HUES6 (cell line): ENCODE measurements at regions not wholly inside any gene's neighbourhood (a gene's known extent, or its start where the extent isn't known, plus 50 kb on each side); places are given as distances from the start of the nearest gene placed in this dataset.
"Not testable (repeated sequence)": the region's sequence is repeated elsewhere in the genome, so short reads cannot be mapped to it uniquely, and the experiment has no call there.

ENCODE experiments used
- H3K27ac ChIP-seq: 2 replicates; pipeline ENCODE4 v1.7.0; 2013; ENCODE audit warnings: low read depth, mild to moderate bottlenecking, low read length, inconsistent platforms
- H3K27me3 ChIP-seq: 2 replicates; pipeline ENCODE4 v1.6.1; 2013; ENCODE audit warnings: low read length; ENCODE audit not compliant: control insufficient read depth, insufficient read depth
- H3K36me3 ChIP-seq: 2 replicates; pipeline ENCODE4 v1.6.1; 2013; ENCODE audit warnings: low read length; ENCODE audit not compliant: control insufficient read depth, insufficient read depth
- H3K4me1 ChIP-seq: 2 replicates; pipeline ENCODE4 v1.6.1; 2013; ENCODE audit warnings: low read length; ENCODE audit not compliant: control insufficient read depth, insufficient read depth
- H3K4me3 ChIP-seq: 2 replicates; pipeline ENCODE4 v1.5.1; 2013; ENCODE audit warnings: low read depth, low read length
- H3K9ac ChIP-seq: one replicate; pipeline ENCODE4 v1.6.1; 2013; ENCODE audit warnings: mild to moderate bottlenecking, low read length
- H3K9me3 ChIP-seq: 2 replicates; pipeline ENCODE4 v1.6.1; 2013; ENCODE audit warnings: low read depth, low read length; ENCODE audit not compliant: control insufficient read depth, insufficient read depth

GRCh38 chr6:84877515-84878210, 113.3 kb upstream of the TBX18 start:
- H3K9me3 ChIP-seq: no peaks in the 10 kb centered on the region
- no peaks in the 10 kb centered on the region for H3K36me3 ChIP-seq
- no peak overlapping the region for H3K27ac ChIP-seq
- no peaks in the 10 kb centered on the region for H3K4me1 ChIP-seq
- no peak overlapping the region for H3K4me3 ChIP-seq
- no peak overlapping the region for H3K9ac ChIP-seq
- no peaks in the 10 kb centered on the region for H3K27me3 ChIP-seq

- Histone ChIP-seq H3K27ac (no peak overlapping the region), H3K4me1 (no peaks in the 10 kb centered on the region), H3K4me3 (no peak overlapping the region), H3K27me3 (no peaks in the 10 kb centered on the region), H3K9ac (no peak overlapping the region), H3K9me3 (no peaks in the 10 kb centered on the region), H3K36me3 (no peaks in the 10 kb centered on the region)
Observed at GRCh38 chr6:84876723-84877514, 112.5 kb upstream of the TBX18 start.

GRCh38 chr6:84872996-84873723, 108.8 kb upstream of the TBX18 start:
- Histone ChIP-seq H3K4me3 (no peak overlapping the region), H3K27ac (no peak overlapping the region), H3K27me3 (no peaks in the 10 kb centered on the region), H3K9me3 (no peaks in the 10 kb centered on the region), H3K4me1 (no peaks in the 10 kb centered on the region), H3K36me3 (no peaks in the 10 kb centered on the region), H3K9ac (no peak overlapping the region)

- Histone ChIP-seq H3K9me3 (no peaks in the 10 kb centered on the region), H3K4me3 (no peak overlapping the region), H3K27ac (no peak overlapping the region), H3K9ac (no peak overlapping the region), H3K4me1 (no peaks in the 10 kb centered on the region), H3K27me3 (no peaks in the 10 kb centered on the region), H3K36me3 (no peaks in the 10 kb centered on the region)
Observed at GRCh38 chr6:84871925-84872324, 107.5 kb upstream of the TBX18 start.

GRCh38 chr6:84870672-84871071, 106.3 kb upstream of the TBX18 start:
- Histone ChIP-seq H3K27me3 (no peaks in the 10 kb centered on the region), H3K9me3 (no peaks in the 10 kb centered on the region), H3K4me3 (no peak overlapping the region), H3K9ac (no peak overlapping the region), H3K27ac (no peak overlapping the region), H3K36me3 (no peaks in the 10 kb centered on the region), H3K4me1 (no peaks in the 10 kb centered on the region)

GRCh38 chr6:84868149-84868548, 103.8 kb upstream of the TBX18 start:
- Histone ChIP-seq H3K9ac (no peak overlapping the region), H3K27me3 (no peaks in the 10 kb centered on the region), H3K9me3 (no peaks in the 10 kb centered on the region), H3K4me1 (no peaks in the 10 kb centered on the region), H3K27ac (no peak overlapping the region), H3K36me3 (no peaks in the 10 kb centered on the region), H3K4me3 (no peak overlapping the region)

GRCh38 chr6:84867521-84867920, 103.1 kb upstream of the TBX18 start:
- Histone ChIP-seq H3K9ac (no peak overlapping the region), H3K9me3 (no peaks in the 10 kb centered on the region), H3K4me1 (no peaks in the 10 kb centered on the region), H3K36me3 (no peaks in the 10 kb centered on the region), H3K27me3 (no peaks in the 10 kb centered on the region), H3K27ac (no peak overlapping the region), H3K4me3 (no peak overlapping the region)

GRCh38 chr6:84866715-84867114, 102.3 kb upstream of the TBX18 start:
- H3K9ac ChIP-seq: no peak overlapping the region
- no peaks in the 10 kb centered on the region for H3K4me1 ChIP-seq
- H3K27ac ChIP-seq: no peak overlapping the region
- H3K4me3 ChIP-seq: no peak overlapping the region
- no peaks in the 10 kb centered on the region for H3K36me3 ChIP-seq
- no peaks in the 10 kb centered on the region for H3K27me3 ChIP-seq
- H3K9me3 ChIP-seq: no peaks in the 10 kb centered on the region

- H3K9me3 ChIP-seq, H3K4me1 ChIP-seq, H3K4me3 ChIP-seq, H3K36me3 ChIP-seq, H3K9ac ChIP-seq, H3K27me3 ChIP-seq, H3K27ac ChIP-seq: not testable (repeated sequence)
Observed at GRCh38 chr6:84865372-84865771, 101.0 kb upstream of the TBX18 start.

GRCh38 chr6:84862843-84863242, 98.4 kb upstream of the TBX18 start:
- no peak overlapping the region for H3K27ac ChIP-seq
- H3K36me3 ChIP-seq: no peaks in the 10 kb centered on the region
- H3K4me1 ChIP-seq: no peaks in the 10 kb centered on the region
- H3K9me3 ChIP-seq: no peaks in the 10 kb centered on the region
- H3K4me3 ChIP-seq: no peak overlapping the region
- H3K27me3 ChIP-seq: no peaks in the 10 kb centered on the region
- no peak overlapping the region for H3K9ac ChIP-seq

GRCh38 chr6:84860920-84861319, 96.5 kb upstream of the TBX18 start:
- Histone ChIP-seq H3K27ac (no peak overlapping the region), H3K4me1 (no peaks in the 10 kb centered on the region)

More at GRCh38 chr6:84860920-84861319, 96.5 kb upstream of the TBX18 start:
- H3K36me3 ChIP-seq: no peaks in the 10 kb centered on the region
- no peak overlapping the region for H3K4me3 ChIP-seq
- no peak overlapping the region for H3K9ac ChIP-seq
- no peaks in the 10 kb centered on the region for H3K9me3 ChIP-seq
- H3K27me3 ChIP-seq: no peaks in the 10 kb centered on the region
